ENCODE measurements at regions not wholly inside any gene's neighbourhood (a gene's known extent, or its start where the extent isn't known, plus 50 kb on each side); places are given as distances from the start of the nearest gene placed in this dataset.

DNA sequence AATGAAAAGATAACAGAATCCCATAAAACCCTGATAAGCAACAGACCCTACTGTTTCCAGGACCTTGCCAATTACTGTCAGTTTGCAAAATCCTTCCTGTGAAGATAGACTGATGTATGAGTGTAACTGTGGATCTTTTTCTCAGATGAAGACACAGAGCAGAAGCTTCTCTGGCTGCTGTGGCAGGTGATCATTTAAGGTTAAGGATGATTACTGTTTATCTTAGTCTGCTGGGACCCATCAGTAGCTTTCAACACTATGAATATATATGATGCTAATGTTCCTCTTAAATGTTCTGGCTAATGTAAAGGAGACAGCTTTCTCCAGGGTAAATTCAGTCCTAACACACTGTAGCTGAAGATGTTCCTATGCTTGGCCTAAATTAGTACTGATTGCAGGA is 56.0 kb upstream of the CTTNBP2 start:
- DNase-seq = no peak

GRCh38 chr7:117931314-117931713 is 58.1 kb upstream of the CTTNBP2 start:
- DNase-seq = no peak

GRCh38 chr7:117937049-117937752 is 64.0 kb upstream of the CTTNBP2 start:
- DNase-seq = no peak

GRCh38 chr7:117937753-117938483 is 64.7 kb upstream of the CTTNBP2 start:
- DNase-seq = no peak

GRCh38 chr7:117941138-117941810 is 68.0 kb upstream of the CTTNBP2 start:
- DNase-seq = no peak

- DNase-seq = no peak
These were observed 69.5 kb upstream of the CTTNBP2 start for GRCh38 chr7:117942780-117943179.

- no peak for DNase-seq
These were observed 71.6 kb upstream of the CTTNBP2 start for GRCh38 chr7:117944886-117945285.

GRCh38 chr7:117946151-117946633 is 73.0 kb upstream of the CTTNBP2 start:
- DNase-seq = no peak

DNA sequence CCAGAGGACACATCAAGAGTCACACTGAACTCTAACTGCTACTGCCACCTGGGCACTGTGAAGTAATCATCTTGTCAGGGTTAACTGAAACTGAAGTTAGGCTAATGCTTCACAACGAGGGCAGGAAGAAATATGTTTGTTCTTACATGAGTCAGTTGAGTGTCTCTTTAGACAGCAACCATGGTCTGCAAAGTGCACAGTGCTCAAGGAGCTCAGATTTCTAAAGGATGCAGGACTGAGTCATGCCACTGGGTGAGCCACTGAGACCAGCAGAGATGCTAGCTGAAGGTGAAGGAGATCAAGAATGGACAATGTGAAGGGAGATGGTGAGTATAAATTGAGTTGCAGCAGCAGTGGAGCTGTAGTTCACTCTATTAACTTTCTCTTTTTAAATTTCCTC is 76.0 kb upstream of the CTTNBP2 start:
- no peak for DNase-seq

DNA sequence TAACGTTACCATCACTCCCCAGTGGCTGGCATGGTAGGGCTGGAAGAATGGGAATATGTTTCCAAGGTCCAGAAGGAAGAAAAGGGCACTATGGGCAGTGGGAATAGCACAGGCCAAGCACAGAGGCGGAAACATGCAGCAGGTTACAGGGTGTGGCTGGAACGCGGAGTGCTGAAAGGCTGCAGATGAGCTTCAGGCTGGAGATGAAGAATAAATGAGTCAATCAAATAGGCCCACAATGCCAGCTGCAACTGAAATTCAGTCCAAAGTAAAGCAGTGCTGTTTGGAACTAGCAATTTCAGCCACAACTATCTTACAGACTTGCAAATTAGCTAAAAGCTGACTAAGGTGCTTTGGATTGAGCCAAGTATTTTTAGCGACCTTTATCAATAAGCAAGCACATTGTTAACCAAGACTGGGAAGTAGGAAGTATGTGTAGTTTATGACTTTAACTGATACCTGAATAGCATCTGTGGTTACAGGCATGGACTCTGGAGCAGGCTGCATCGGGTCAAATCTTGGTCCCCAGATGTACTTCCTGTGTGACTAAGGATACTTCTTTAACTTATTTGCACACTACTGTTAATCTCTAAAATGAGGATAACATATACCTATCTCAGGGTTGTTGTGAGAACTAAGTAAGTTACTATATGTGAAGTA is 77.5 kb upstream of the CTTNBP2 start:
- no peak for DNase-seq

GRCh38 chr7:117951285-117951684 is 78.0 kb upstream of the CTTNBP2 start:
- DNase-seq = no peak

- no peak for DNase-seq
These were observed 78.5 kb upstream of the CTTNBP2 start for GRCh38 chr7:117951691-117952280.

GRCh38 chr7:117955046-117955445 is 81.8 kb upstream of the CTTNBP2 start:
- no peak for DNase-seq

DNA sequence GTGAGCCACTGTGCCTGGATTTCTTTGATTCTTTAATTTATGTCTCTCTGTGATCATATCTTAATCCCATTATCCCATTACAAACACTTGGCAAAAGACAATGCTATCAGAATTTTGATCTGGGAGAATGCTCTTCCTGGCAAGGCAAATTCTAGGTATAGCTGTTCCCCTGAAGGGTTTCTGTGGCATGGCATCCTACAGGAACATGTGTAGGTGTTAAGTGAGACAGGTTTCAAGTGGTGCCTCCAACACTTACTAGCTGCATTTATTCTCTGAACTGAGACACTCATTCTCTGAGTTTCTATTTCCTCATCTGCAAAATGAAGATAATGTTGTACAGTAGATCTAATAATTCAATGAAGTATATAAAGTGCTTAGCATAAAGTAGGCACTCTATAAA is 87.1 kb upstream of the CTTNBP2 start:
- DNase-seq = no peak

DNA sequence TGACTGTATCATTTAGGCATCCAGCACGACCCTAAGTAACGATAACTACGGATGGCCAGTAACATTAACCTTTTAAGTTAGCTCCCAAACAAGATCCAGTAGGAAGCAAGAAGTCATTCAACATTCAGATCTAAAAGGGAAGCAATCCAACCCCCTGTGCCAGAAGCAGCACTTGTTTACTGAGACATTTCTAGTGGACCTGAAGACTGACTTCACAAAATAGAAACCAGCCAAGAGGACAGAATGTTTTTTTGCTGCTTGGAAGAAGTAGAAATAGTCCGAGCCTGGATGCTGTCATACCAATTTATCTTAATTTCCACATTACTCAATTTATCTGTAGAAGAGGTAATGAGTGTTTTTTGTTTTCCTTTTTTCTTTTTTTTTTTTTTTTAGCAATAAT is 88.0 kb upstream of the CTTNBP2 start:
- no peak for DNase-seq

GRCh38 chr7:117962366-117962994 is 89.2 kb upstream of the CTTNBP2 start:
- DNase-seq = no peak

GRCh38 chr7:117963264-117964197 is 90.3 kb upstream of the CTTNBP2 start:
- DNase-seq = no peak

DNA sequence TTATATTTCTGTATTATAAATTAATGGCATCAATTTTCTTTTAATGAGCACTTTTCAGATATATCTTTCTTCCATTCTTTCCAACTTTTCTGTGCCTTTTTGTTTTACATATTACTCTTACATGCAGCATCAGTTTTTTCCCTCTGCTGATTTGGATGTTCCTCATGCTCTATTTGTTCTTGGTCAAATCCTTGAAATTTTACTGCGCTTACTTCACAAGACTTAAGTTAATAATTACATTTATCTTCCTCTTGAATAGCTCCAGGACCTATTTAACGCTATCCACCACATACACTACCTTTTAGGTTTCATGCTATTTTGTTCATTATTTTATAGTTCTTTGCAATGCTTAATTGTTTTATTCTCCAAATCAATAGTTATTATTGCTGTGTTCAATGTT is 97.6 kb upstream of the CTTNBP2 start:
- no peak for DNase-seq

GRCh38 chr7:117971556-117972244 is 98.5 kb upstream of the CTTNBP2 start:
- no peak for DNase-seq

DNA sequence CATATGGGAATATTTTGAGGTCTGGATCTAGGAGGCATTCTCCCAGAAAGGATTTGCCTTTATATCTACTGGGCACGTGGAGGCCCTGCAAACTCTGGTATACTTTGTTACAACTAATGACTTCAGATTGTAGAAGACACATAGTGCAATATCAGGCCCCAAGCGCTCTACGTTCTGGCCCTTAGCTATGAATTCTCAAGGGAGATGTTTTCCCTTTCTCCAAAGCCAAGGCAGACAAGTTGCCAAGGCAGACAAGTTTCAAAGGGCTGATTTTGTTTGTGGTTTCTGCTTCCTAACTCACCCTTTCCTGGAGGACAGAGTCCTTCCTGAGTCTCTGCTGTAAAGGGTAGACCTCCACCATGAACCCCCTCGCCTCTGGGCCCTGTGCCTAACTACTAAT is 99.4 kb upstream of the CTTNBP2 start:
- no peak for DNase-seq

DNA sequence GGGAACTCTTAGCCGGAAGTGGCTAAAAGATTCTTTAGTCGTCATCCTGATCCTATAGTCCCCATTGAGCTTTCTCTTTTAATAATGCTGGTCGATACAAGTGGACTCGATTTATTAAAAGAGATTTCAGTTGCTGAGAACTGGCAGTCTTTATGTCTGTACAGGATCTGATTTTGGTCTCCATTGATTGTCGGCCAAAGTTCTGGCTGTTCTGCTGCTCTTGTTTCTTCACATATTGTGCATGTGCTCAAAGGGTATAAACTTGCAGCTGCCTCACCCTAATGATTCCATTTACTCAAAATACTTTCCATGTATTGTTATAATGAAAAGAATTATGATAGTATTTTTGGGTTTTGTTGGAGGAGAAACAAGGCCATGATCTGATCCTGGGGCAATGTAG is 100.7 kb upstream of the CTTNBP2 start:
- no peak for DNase-seq

Measured in inflammatory macrophage treated with lipopolysaccharide for 1 hour (primary cell).